NCI-H82 treated with DMSO at 0.1 percent for 48 hours (cell line): ENCODE measurements at regions not wholly inside any gene's neighbourhood (a gene's known extent, or its start where the extent isn't known, plus 50 kb on each side); places are given as distances from the start of the nearest gene placed in this dataset.

Experiments used
- DNase-seq: peaks from one replicate; lab custom pipeline; 2025; ENCODE audit not compliant: unreplicated experiment; lab: John Stamatoyannopoulos, UW

GRCh38 chr12:103178366-103179080 lies 221.0 kb downstream of the ASCL1 start:
- DNase-seq, result no peak

GRCh38 chr12:103181366-103182152 lies 224.1 kb downstream of the ASCL1 start:
- no peak for DNase-seq

- no peak for DNase-seq
Measured at GRCh38 chr12:103182299-103182698, 224.8 kb downstream of the ASCL1 start.

- no peak for DNase-seq
Measured at GRCh38 chr12:103196467-103196866, 239.0 kb downstream of the ASCL1 start.

GRCh38 chr12:103197725-103198388 lies 240.4 kb downstream of the ASCL1 start:
- DNase-seq, result no peak

GRCh38 chr12:103198499-103198898 lies 241.0 kb downstream of the ASCL1 start:
- no peak for DNase-seq

GRCh38 chr12:103205906-103206305 lies 248.4 kb downstream of the ASCL1 start:
- DNase-seq, result no peak

- DNase-seq, result no peak
Measured at GRCh38 chr12:103207936-103208335, 250.5 kb downstream of the ASCL1 start.

- DNase-seq, result no peak
Measured at GRCh38 chr12:103241184-103241583, 254.6 kb downstream of the C12orf42 start.

GRCh38 chr12:103244596-103244995 lies 251.2 kb downstream of the C12orf42 start:
- DNase-seq, result no peak

GRCh38 chr12:103247531-103247930 lies 248.2 kb downstream of the C12orf42 start:
- no peak for DNase-seq

- DNase-seq, result no peak
Measured at GRCh38 chr12:103249607-103250006, 246.2 kb downstream of the C12orf42 start.

GRCh38 chr12:103250487-103250886 lies 245.3 kb downstream of the C12orf42 start:
- DNase-seq, result no peak
